ENCODE measurements at regions not wholly inside any gene's neighbourhood (a gene's known extent, or its start where the extent isn't known, plus 50 kb on each side); places are given as distances from the start of the nearest gene placed in this dataset.

- WGBS, 2 donors (ENCODE audit: low coverage in 1 of 2) = 52 to 56% methylated on average over 2 of the region's 2 CpGs
- Histone ChIP-seq H3K9me3 (no peaks in the 10 kb centered on the region), H3K27ac (no peak overlapping the region), H3K36me3 (no peaks in the 10 kb centered on the region), H3K27me3 (no peaks in the 10 kb centered on the region), H3K4me3 (no peak overlapping the region), H3K4me1 (no peaks in the 10 kb centered on the region)
- no peak for ATAC-seq
- no peak for TF ChIP-seq EP300 (IDR thresholded peaks at IDR 0.05)
- no peak for TF ChIP-seq CTCF (IDR thresholded peaks at IDR 0.05)
- TF ChIP-seq POLR2A (IDR thresholded peaks at IDR 0.05) = no peak
- TF ChIP-seq POLR2AphosphoS5 (IDR thresholded peaks at IDR 0.05) = no peak
Measured at GRCh38 chr3:148146241-148146640, 551.5 kb upstream of the AGTR1 start.

- ATAC-seq = no peak
- no peaks in the 10 kb centered on the region for H3K27me3 ChIP-seq
- 45 to 59% methylated on average over 2 of the region's 2 CpGs for WGBS, 2 donors (ENCODE audit: low coverage in 1 of 2)
- no peaks in the 10 kb centered on the region for H3K4me1 ChIP-seq
- H3K4me3 ChIP-seq = no peak overlapping the region
- no peak for TF ChIP-seq POLR2A (IDR thresholded peaks at IDR 0.05)
- TF ChIP-seq CTCF (IDR thresholded peaks at IDR 0.05) = no peak
- TF ChIP-seq POLR2AphosphoS5 (IDR thresholded peaks at IDR 0.05) = no peak
- TF ChIP-seq EP300 (IDR thresholded peaks at IDR 0.05) = no peak
- H3K36me3 ChIP-seq = no peaks in the 10 kb centered on the region
- no peaks in the 10 kb centered on the region for H3K9me3 ChIP-seq
- H3K27ac ChIP-seq = no peak overlapping the region
Measured at GRCh38 chr3:148146947-148147826, 550.5 kb upstream of the AGTR1 start.

- 67 to 92% methylated on average over 2 of the region's 2 CpGs for WGBS, 2 donors (ENCODE audit: low coverage in 1 of 2)
- Histone ChIP-seq H3K27me3 (no peaks in the 10 kb centered on the region), H3K4me3 (no peak overlapping the region), H3K9me3 (no peaks in the 10 kb centered on the region), H3K27ac (no peak overlapping the region), H3K36me3 (no peaks in the 10 kb centered on the region), H3K4me1 (no peaks in the 10 kb centered on the region)
- TF ChIP-seq CTCF (IDR thresholded peaks at IDR 0.05) (no peak), POLR2AphosphoS5 (IDR thresholded peaks at IDR 0.05) (no peak), POLR2A (IDR thresholded peaks at IDR 0.05) (no peak), EP300 (IDR thresholded peaks at IDR 0.05) (no peak)
- no peak for ATAC-seq
Measured at GRCh38 chr3:148147903-148148302, 549.8 kb upstream of the AGTR1 start.

GRCh38 chr3:148149556-148149955 lies 548.1 kb upstream of the AGTR1 start:
- WGBS, 2 donors (ENCODE audit: low coverage in 1 of 2) = 47 to 53% methylated on average over 2 of the region's 2 CpGs
- ATAC-seq = no peak
- no peaks in the 10 kb centered on the region for H3K27me3 ChIP-seq

More at GRCh38 chr3:148149556-148149955, 548.1 kb upstream of the AGTR1 start:
- no peaks in the 10 kb centered on the region for H3K36me3 ChIP-seq
- no peak overlapping the region for H3K4me3 ChIP-seq
- no peak for TF ChIP-seq EP300 (IDR thresholded peaks at IDR 0.05)
- TF ChIP-seq POLR2A (IDR thresholded peaks at IDR 0.05) = no peak
- TF ChIP-seq CTCF (IDR thresholded peaks at IDR 0.05) = no peak
- no peak for TF ChIP-seq POLR2AphosphoS5 (IDR thresholded peaks at IDR 0.05)
- H3K9me3 ChIP-seq = no peaks in the 10 kb centered on the region
- no peaks in the 10 kb centered on the region for H3K4me1 ChIP-seq
- no peak overlapping the region for H3K27ac ChIP-seq

Data from gastroesophageal sphincter (tissue), 4 donors.